ENCODE measurements at regions not wholly inside any gene's neighbourhood (a gene's known extent, or its start where the extent isn't known, plus 50 kb on each side); places are given as distances from the start of the nearest gene placed in this dataset.

DNA sequence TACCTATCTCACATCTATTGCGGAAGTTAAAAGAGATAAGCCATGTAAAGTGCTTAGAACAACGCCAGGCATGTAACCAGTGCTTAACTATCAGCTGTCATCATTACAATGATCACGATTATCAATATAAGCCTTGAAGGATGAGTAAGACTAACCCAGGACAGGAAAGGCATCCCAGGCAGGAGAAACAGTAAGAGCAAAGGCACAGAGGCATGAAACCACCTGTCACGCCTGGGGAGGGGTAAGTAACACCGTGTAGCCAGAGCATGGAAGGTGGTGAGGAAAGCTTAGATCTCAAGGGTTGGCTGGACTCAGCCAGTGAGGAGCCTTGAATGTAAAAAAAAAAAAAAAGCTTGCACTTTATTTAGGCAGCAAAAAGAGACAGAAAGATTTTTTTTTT is 71.7 kb upstream of the NOCT start:
- Histone ChIP-seq H3K9me3 (replicated peaks in 1 of 11) (0 out of 22 replicates have a peak, but pooled peaks cover 0 to 6% (median 0%) of the 10 kb centered on the region in 11 experiments), H4K20me1 (no peaks in the 10 kb centered on the region), H3K4me3 (no peak overlapping the region), H3K4me2 (peak overlapping the region in 1 of 11 experiments; percentile 17; a peak in 1 of 22 replicates), H3K27ac (no peak overlapping the region), H3K27me3 (no peaks in the 10 kb centered on the region), H3K36me3 (no peaks in the 10 kb centered on the region), H3K9ac (no peak overlapping the region), H3K4me1 (peaks cover 0 to 11% (median 3%) of the 10 kb centered on the region in 10 experiments; a peak in 6 of 20 replicates)
- no peak for TF ChIP-seq Cebpa-rat (IDR thresholded peaks at IDR 0.05)

DNA sequence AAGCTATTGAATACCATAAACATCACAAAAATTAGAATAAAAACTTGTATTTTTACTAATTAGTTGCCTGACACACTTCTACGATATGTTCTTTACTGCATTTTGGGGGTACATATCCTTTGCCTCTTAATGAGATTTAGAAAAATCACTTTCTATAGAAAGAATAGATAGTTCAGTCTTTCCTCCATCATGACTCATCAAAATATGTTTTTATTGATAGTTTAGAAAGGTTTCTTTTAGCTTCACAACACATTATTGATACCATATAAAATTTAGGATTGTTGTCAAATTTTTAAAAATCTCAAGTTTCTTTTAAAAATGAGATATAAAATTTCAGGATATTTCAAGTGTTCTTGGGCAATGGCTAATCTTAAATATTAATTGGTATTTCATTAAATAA is 74.5 kb upstream of the NOCT start:
- peaks cover 0 to 3% (median 0%) of the 10 kb centered on the region in 10 experiments; a peak in 2 of 20 replicates for H3K4me1 ChIP-seq
- TF ChIP-seq Cebpa-rat (IDR thresholded peaks at IDR 0.05): no peak
- no peaks in the 10 kb centered on the region for H3K9me3 ChIP-seq (replicated peaks in 1 of 11)
- H3K36me3 ChIP-seq: no peaks in the 10 kb centered on the region
- no peak overlapping the region for H3K9ac ChIP-seq
- no peaks in the 10 kb centered on the region for H3K27me3 ChIP-seq
- H3K4me3 ChIP-seq: no peak overlapping the region
- H3K27ac ChIP-seq: no peak overlapping the region
- no peak overlapping the region for H3K4me2 ChIP-seq
- no peaks in the 10 kb centered on the region for H4K20me1 ChIP-seq

DNA sequence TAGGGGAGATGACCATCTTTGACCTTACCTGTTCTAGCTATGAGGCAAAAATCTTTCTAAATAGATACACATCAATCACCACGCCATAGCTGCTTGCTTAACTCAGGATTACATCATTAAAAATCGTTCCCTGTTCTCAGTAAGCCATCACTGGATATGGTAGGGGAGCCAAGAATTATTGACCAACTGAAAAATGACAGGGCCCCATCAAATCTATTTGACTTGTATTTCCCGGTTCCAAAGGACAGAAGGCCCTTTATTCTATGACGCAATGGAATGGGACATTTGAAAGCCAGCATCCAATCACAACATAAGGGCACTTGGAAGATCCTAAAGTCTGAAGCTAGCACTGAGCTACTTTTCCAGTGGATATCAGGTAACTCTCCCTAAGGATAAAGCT is 75.6 kb upstream of the NOCT start:
- H3K9me3 ChIP-seq (replicated peaks in 1 of 11): no peaks in the 10 kb centered on the region
- H3K4me1 ChIP-seq: peaks cover 0 to 3% (median 0%) of the 10 kb centered on the region in 10 experiments; a peak in 2 of 20 replicates
- H4K20me1 ChIP-seq: no peaks in the 10 kb centered on the region
- no peak overlapping the region for H3K9ac ChIP-seq
- H3K27me3 ChIP-seq: no peaks in the 10 kb centered on the region
- H3K27ac ChIP-seq: no peak overlapping the region
- no peak overlapping the region for H3K4me2 ChIP-seq
- H3K4me3 ChIP-seq: no peak overlapping the region
- H3K36me3 ChIP-seq: no peaks in the 10 kb centered on the region
- no peak for TF ChIP-seq Cebpa-rat (IDR thresholded peaks at IDR 0.05)

DNA sequence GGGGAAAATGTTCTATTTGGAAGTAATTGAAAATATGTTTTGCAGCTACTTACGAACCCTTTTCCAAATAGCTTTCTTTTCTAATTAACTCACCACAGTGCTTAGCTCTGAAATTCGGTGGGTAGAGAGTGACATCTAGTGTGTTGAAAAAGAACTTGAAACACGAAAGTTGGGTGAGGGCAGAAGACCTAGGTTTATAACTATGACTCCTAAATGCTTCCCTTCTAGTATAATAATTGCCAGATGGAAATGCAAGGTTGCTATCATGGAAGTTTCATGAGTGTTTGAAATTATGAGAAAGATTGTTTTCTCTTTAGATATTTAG is 77.3 kb upstream of the NOCT start:
- no peaks in the 10 kb centered on the region; a peak in 1 of 20 replicates for H3K4me1 ChIP-seq
- no peak overlapping the region for H3K27ac ChIP-seq
- no peak for TF ChIP-seq Cebpa-rat (IDR thresholded peaks at IDR 0.05)
- H3K36me3 ChIP-seq: no peaks in the 10 kb centered on the region
- H3K9me3 ChIP-seq (replicated peaks in 1 of 11): no peaks in the 10 kb centered on the region
- H3K27me3 ChIP-seq: no peaks in the 10 kb centered on the region
- H3K9ac ChIP-seq: no peak overlapping the region
- no peaks in the 10 kb centered on the region for H4K20me1 ChIP-seq
- H3K4me2 ChIP-seq: no peak overlapping the region
- H3K4me3 ChIP-seq: no peak overlapping the region

DNA sequence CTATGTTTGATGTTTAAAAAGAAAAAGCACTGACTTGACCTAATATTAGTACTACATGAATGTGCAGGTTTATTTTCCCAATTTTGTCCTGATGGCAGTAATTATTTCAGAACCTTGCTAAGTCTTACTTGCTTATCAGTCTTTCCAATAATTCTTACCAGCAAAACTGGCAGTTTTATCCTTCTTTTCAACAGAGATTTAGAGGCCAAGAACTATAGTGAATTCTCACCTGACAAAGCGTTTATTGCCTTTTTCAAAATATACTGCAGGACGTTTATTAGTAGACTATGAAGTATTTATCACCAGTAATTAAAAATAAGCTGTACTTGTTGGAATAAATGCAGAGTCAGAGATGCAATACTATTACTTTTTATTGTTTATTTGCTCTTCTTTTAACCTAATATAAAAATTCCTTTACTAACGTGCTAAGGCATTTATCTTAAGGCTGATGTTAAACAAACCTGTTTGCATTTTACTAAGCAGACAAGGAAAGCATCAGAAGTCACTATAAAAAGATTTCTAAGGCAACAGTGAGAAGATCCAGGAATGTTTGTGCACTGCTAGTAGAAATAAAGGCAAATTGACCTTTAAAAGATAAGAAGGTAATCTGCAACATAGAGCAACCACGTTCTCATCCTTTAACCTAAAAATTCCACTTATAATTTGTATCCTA is 80.3 kb upstream of the NOCT start:
- H3K4me1 ChIP-seq: no peaks in the 10 kb centered on the region; a peak in 1 of 20 replicates
- TF ChIP-seq Cebpa-rat (IDR thresholded peaks at IDR 0.05): no peak
- H3K4me2 ChIP-seq: no peak overlapping the region
- H3K36me3 ChIP-seq: no peaks in the 10 kb centered on the region
- H4K20me1 ChIP-seq: no peaks in the 10 kb centered on the region
- no peak overlapping the region for H3K9ac ChIP-seq
- H3K9me3 ChIP-seq (replicated peaks in 1 of 11): no peaks in the 10 kb centered on the region
- no peak overlapping the region for H3K27ac ChIP-seq
- no peaks in the 10 kb centered on the region for H3K27me3 ChIP-seq
- H3K4me3 ChIP-seq: no peak overlapping the region

DNA sequence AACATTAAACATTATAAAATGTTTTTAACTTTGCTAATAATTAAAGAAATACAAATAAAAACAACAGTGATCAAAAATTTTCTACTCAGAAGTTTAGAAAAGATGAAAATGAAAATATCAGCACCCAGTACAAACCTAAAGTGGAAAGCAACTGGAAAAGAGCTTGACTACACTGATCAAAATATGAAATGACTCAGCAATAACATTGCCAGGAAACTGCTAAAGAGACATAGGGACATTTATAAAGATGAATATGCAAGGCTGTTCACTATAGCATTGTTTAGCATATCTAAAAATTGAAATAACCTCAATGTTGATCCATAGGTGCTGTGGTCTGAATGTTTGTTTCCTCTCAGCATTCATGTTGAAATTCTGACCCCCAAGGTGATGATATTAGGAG is 88.5 kb upstream of the NOCT start:
- Histone ChIP-seq H3K4me2 (peak overlapping the region in 1 of 11 experiments; percentile 31; a peak in 3 of 22 replicates), H3K36me3 (no peaks in the 10 kb centered on the region), H3K9me3 (replicated peaks in 1 of 11) (no peaks in the 10 kb centered on the region), H3K4me1 (peaks cover 0 to 7% (median 0%) of the 10 kb centered on the region in 10 experiments; a peak in 2 of 20 replicates), H4K20me1 (no peaks in the 10 kb centered on the region), H3K9ac (no peak overlapping the region), H3K27ac (no peak overlapping the region), H3K4me3 (no peak overlapping the region), H3K27me3 (no peaks in the 10 kb centered on the region)
- TF ChIP-seq Cebpa-rat (IDR thresholded peaks at IDR 0.05): no peak

DNA sequence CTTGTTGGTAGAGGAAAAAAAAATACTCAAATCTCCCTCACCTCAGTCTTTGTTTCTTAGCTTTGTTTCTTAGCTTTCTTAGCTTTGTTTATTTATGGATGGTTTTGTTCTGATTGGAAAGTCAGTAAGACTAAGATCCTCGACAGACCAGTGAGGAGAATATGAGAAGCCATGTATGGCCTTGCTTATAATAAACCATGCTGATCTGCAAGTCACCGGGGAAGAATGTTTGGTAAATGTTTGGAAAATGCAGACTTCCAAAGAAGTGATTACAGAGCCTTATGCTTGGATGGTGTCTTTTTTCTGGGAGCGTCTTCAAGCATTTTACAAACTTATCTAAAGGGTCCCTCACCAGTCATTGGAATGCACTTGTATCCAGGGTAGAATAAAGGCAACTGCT is 90.1 kb upstream of the NOCT start:
- TF ChIP-seq Cebpa-rat (IDR thresholded peaks at IDR 0.05): no peak
- H3K27me3 ChIP-seq: no peaks in the 10 kb centered on the region
- H3K9me3 ChIP-seq (replicated peaks in 1 of 11): no peaks in the 10 kb centered on the region
- no peak overlapping the region for H3K4me3 ChIP-seq
- H3K4me1 ChIP-seq: peaks cover 0 to 7% (median 0%) of the 10 kb centered on the region in 10 experiments; a peak in 2 of 20 replicates
- no peak overlapping the region for H3K27ac ChIP-seq
- no peak overlapping the region for H3K9ac ChIP-seq
- H4K20me1 ChIP-seq: no peaks in the 10 kb centered on the region
- no peaks in the 10 kb centered on the region for H3K36me3 ChIP-seq
- H3K4me2 ChIP-seq: no peak overlapping the region

DNA sequence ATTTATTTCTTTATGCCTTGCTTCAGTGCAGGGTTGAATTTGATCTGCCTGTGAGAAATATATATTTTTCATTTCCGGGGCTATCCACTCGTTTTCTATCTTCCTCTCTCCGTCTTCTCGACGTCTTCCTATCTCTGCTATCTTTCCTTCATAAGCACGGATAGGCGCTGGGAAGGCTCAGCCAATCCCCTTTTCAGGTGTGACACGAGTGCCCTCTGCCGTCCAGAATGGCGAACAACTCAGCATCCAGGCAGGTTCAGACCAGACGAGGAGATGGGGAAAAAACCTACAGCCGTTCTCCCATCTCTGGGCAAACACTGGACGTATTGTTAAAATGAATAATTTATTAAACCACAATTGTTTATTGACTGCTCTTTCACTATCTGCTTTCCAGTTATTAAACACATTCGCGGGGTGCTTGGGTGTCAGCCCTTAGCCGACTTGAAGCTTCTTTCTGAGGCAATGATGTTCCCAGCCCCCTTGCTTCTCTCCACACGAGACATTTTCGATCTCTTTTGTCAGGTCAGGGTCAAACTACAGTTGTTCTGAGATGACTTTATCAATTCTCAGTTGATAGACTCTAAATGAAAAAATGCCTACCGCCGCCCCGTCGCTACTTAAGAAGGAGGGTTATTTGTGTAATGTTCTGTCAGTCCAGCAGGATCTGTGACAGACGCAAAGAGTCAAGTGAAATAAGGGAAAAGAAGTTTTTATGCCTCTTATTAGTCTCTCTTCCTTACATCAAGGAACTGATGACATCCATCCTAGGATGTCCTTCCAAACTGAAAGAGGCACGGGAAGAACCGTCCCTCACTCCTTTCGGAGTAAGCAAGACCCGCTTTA is 96.3 kb upstream of the NOCT start:
- H3K27ac ChIP-seq: no peak overlapping the region
- no peak overlapping the region for H3K9ac ChIP-seq
- no peaks in the 10 kb centered on the region for H3K36me3 ChIP-seq
- no peaks in the 10 kb centered on the region for H3K27me3 ChIP-seq
- H4K20me1 ChIP-seq: no peaks in the 10 kb centered on the region
- peaks cover 12 to 18% (median 16%) of the 10 kb centered on the region in 10 experiments for H3K4me1 ChIP-seq
- TF ChIP-seq Cebpa-rat (IDR thresholded peaks at IDR 0.05): no peak
- H3K9me3 ChIP-seq (replicated peaks in 1 of 11): no peaks in the 10 kb centered on the region
- H3K4me2 ChIP-seq: peak overlapping the region in 2 of 11 experiments; percentile 10 to 22; a peak in 4 of 22 replicates
- no peak overlapping the region for H3K4me3 ChIP-seq

DNA sequence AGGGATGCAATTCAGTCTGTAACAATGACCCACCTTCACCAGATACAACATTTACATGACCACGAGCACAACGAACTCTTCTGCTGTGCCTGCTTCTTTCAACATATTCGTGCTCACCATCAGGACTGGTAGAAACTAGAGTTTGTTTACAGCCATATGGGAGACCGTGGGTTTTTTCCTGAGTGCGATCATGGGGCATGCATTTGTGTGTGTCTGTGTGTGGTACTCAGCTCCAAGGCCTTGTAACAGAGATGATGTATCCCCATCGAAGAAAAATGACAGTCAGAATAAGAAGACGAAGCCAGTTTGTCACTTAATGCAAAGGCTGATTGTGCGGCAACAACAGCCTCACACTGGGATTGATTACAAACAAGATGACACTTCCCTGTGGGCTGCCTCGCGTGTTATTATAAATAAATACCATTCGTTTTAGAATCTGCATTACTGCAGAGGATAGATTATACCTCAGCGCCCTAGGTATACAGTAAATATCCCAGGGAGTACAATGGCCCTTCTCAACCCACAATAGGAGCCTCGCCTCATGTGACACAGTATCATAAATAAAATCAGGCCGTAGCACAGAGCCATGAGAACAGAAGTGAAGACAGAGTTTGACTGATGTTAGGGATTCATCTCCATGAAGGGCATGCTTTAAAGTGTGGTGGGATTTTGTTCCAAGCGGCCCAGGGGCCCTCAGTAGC is 97.3 kb upstream of the NOCT start:
- H3K4me2 ChIP-seq: no peak overlapping the region
- no peaks in the 10 kb centered on the region for H4K20me1 ChIP-seq
- no peaks in the 10 kb centered on the region for H3K9me3 ChIP-seq (replicated peaks in 1 of 11)
- no peaks in the 10 kb centered on the region for H3K27me3 ChIP-seq
- H3K4me1 ChIP-seq: peaks cover 12 to 18% (median 16%) of the 10 kb centered on the region in 10 experiments
- H3K36me3 ChIP-seq: no peaks in the 10 kb centered on the region
- no peak overlapping the region for H3K9ac ChIP-seq
- no peak overlapping the region for H3K4me3 ChIP-seq
- no peak for TF ChIP-seq Cebpa-rat (IDR thresholded peaks at IDR 0.05)
- no peak overlapping the region for H3K27ac ChIP-seq
